Endothelial cell of umbilical vein (primary cell): ENCODE measurements at regions not wholly inside any gene's neighbourhood (a gene's known extent, or its start where the extent isn't known, plus 50 kb on each side); places are given as distances from the start of the nearest gene placed in this dataset.

ENCODE experiments used
- EZH2 ChIP-seq: IDR thresholded peaks from 2 replicates; pipeline ENCODE4 v1.6.1; 2012; ENCODE audit warnings: borderline replicate concordance, low read depth, mild to moderate bottlenecking, moderate library complexity, low read length, inconsistent platforms; ENCODE audit not compliant: severe bottlenecking
- JUN ChIP-seq: IDR thresholded peaks from 2 replicates; pipeline ENCODE4 v1.6.1; 2011; ENCODE audit warnings: borderline replicate concordance, low read depth; ENCODE audit not compliant: insufficient read length, insufficient read depth
- MYC ChIP-seq: IDR thresholded peaks from one replicate; pipeline ENCODE4 v1.6.1; 2011; ENCODE audit warnings: mild to moderate bottlenecking, low read depth, low read length
- POLR2A ChIP-seq: IDR thresholded peaks from 2 replicates; pipeline ENCODE4 v1.6.1; 2012; ENCODE audit warnings: low read depth, mild to moderate bottlenecking, control low read depth, low read length
- POLR2AphosphoS5 ChIP-seq: IDR thresholded peaks from 2 replicates; pipeline ENCODE4 v1.6.1; 2012; ENCODE audit warnings: low read depth, mild to moderate bottlenecking, control low read depth, low read length, moderate library complexity; ENCODE audit not compliant: insufficient read depth
- TF ChIP-seq, protein P1 (sequence below), 2 donors: IDR thresholded peaks; 1 replicate in 1 of 2; 2 replicates in 1 of 2; pipeline ENCODE4 v1.5.1; 2011; ENCODE audit warnings: low read length in 2 of 2, mild to moderate bottlenecking in 2 of 2, moderate library complexity in 2 of 2, control low read depth in 1 of 2, inconsistent platforms in 1 of 2, low read depth in 1 of 2; ENCODE audit not compliant: insufficient read depth in 1 of 2; ENCODE audit errors: extremely low read depth in 1 of 2

- TF ChIP-seq POLR2A (no peak), EZH2 (no peak), JUN (no peak), POLR2AphosphoS5 (no peak), MYC (no peak)
- TF ChIP-seq, protein P1, sequence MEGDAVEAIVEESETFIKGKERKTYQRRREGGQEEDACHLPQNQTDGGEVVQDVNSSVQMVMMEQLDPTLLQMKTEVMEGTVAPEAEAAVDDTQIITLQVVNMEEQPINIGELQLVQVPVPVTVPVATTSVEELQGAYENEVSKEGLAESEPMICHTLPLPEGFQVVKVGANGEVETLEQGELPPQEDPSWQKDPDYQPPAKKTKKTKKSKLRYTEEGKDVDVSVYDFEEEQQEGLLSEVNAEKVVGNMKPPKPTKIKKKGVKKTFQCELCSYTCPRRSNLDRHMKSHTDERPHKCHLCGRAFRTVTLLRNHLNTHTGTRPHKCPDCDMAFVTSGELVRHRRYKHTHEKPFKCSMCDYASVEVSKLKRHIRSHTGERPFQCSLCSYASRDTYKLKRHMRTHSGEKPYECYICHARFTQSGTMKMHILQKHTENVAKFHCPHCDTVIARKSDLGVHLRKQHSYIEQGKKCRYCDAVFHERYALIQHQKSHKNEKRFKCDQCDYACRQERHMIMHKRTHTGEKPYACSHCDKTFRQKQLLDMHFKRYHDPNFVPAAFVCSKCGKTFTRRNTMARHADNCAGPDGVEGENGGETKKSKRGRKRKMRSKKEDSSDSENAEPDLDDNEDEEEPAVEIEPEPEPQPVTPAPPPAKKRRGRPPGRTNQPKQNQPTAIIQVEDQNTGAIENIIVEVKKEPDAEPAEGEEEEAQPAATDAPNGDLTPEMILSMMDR (IDR thresholded peaks at IDR 0.05; ENCODE audit: extremely low read depth in 1 of 2, insufficient read depth in 1 of 2, low read depth in 1 of 2, low read length in 2 of 2), result no peak
Observed at GRCh38 chr4:163017135-163017534, 149.6 kb downstream of the NAF1 start.
